Endothelial cell (in vitro differentiated cells): ENCODE measurements at regions not wholly inside any gene's neighbourhood (a gene's known extent, or its start where the extent isn't known, plus 50 kb on each side); places are given as distances from the start of the nearest gene placed in this dataset.

ENCODE experiments used
- DNase-seq: peaks from one replicate; pipeline ENCODE4 v3.0.0; 2021; ENCODE audit warnings: low spot score
- H3K27ac Mint-ChIP-seq: one replicate; pipeline ENCODE4 v1.8.0; 2021; ENCODE audit warnings: mixed read lengths, inconsistent platforms; ENCODE audit not compliant: unreplicated experiment
- H3K27me3 Mint-ChIP-seq: one replicate; pipeline ENCODE4 v1.8.0; 2021; ENCODE audit warnings: mild to moderate bottlenecking, moderate library complexity, mixed read lengths, inconsistent platforms; ENCODE audit not compliant: unreplicated experiment
- H3K36me3 Mint-ChIP-seq: one replicate; pipeline ENCODE4 v1.8.0; 2021; ENCODE audit warnings: mild to moderate bottlenecking, low read depth, mixed read lengths, inconsistent platforms; ENCODE audit not compliant: unreplicated experiment
- H3K4me1 Mint-ChIP-seq: one replicate; pipeline ENCODE4 v1.8.0; 2021; ENCODE audit warnings: mild to moderate bottlenecking, mixed read lengths, inconsistent platforms; ENCODE audit not compliant: unreplicated experiment
- H3K4me3 Mint-ChIP-seq: one replicate; pipeline ENCODE4 v1.8.0; 2021; ENCODE audit warnings: mild to moderate bottlenecking, mixed read lengths, inconsistent platforms; ENCODE audit not compliant: unreplicated experiment
- H3K9me3 Mint-ChIP-seq: one replicate; pipeline ENCODE4 v1.8.0; 2021; ENCODE audit warnings: mixed read lengths, inconsistent platforms; ENCODE audit not compliant: unreplicated experiment
- TF ChIP-seq, protein P1 (sequence below): fragments of 200-600 bp; sonication (generic); IDR thresholded peaks from one replicate; pipeline ENCODE4 v1.5.0; 2021; ENCODE audit warnings: antibody characterized with exemption; ENCODE audit not compliant: unreplicated experiment

DNA sequence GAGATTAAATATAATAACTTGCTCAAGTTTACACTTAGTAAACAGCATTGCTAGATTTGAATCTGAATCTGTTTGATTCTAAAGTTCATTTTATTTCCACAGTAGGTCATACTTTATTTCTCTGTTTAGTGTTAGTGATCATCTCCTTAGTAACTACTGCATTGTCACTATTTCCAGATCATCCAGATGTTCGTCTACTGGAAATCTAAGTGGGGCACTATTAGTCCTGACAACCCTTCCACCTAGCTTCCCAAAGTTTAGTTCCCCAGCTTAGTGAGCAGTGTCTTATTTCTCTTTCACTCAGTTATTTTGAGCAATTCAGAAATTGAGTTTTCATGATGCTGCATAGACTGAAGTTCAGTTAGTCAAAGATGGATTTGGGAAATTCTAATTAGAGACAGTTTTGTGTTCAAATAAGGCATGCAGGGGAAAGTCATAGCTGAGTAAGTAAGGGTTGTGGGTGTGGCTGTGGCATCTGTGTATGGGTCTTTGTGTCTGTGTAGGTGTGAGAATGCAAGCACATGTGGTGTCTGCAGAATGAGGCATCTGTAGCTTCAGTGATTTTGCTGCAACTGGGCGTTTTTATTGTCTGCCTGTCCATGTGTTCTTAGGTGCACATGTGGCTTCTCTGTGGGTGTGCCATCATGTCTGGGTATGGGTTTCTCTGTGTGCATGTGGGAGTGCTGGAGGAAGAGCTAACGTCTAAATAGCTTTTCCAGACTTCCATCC, 107.3 kb downstream of the NTMT2 start:
- Mint-ChIP-seq H3K27me3 (peaks cover 4% of the 10 kb centered on the region), H3K36me3 (peaks cover 8% of the 10 kb centered on the region), H3K4me1 (no peaks in the 10 kb centered on the region), H3K9me3 (peaks cover 5% of the 10 kb centered on the region), H3K4me3 (no peak overlapping the region), H3K27ac (no peak overlapping the region)
- TF ChIP-seq, protein P1, sequence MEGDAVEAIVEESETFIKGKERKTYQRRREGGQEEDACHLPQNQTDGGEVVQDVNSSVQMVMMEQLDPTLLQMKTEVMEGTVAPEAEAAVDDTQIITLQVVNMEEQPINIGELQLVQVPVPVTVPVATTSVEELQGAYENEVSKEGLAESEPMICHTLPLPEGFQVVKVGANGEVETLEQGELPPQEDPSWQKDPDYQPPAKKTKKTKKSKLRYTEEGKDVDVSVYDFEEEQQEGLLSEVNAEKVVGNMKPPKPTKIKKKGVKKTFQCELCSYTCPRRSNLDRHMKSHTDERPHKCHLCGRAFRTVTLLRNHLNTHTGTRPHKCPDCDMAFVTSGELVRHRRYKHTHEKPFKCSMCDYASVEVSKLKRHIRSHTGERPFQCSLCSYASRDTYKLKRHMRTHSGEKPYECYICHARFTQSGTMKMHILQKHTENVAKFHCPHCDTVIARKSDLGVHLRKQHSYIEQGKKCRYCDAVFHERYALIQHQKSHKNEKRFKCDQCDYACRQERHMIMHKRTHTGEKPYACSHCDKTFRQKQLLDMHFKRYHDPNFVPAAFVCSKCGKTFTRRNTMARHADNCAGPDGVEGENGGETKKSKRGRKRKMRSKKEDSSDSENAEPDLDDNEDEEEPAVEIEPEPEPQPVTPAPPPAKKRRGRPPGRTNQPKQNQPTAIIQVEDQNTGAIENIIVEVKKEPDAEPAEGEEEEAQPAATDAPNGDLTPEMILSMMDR = no peak
- DNase-seq = no peak

DNA sequence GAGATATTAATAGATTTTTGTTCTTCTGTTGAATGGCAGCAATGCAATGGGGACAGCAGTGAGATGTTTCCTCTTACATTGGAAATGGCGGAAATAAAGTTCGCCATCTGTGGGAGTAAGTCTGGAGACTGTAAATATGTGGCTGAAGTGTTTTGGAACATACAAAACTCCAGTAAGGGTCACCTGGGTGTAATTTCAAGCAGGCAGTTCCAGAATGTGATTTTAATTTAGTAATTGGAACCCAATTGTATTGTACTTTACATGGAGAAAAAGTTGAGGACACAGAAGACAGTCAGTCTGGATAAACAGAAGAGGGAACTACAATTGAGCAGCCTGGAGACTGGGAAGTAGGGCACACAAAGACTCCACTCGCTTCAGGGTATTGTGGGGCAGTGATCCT, 108.6 kb downstream of the NTMT2 start:
- Mint-ChIP-seq H3K27me3 (peaks cover 1% of the 10 kb centered on the region), H3K4me3 (no peak overlapping the region), H3K9me3 (peaks cover 5% of the 10 kb centered on the region), H3K36me3 (peaks cover 8% of the 10 kb centered on the region), H3K4me1 (no peaks in the 10 kb centered on the region), H3K27ac (no peak overlapping the region)
- TF ChIP-seq, protein P1 = no peak
- no peak for DNase-seq

DNA sequence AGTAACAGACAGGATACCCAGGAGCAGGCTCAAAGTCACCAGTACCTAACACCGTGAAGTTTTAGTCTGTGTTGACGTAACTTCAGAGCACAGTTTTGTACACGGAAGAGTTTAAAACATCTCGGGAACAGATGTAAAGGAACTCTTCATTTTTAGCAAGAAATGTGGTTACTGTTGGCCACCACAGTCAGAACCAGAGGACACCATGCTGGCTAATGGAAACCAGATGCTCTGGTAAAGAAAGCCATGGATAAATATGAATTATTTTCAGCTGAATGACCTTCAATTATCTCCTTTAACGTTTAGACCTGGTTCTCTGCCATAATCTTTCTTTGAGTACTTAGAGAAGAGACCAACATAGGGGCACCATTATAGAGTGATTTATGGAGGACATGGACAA, 115.9 kb downstream of the NTMT2 start:
- no peaks in the 10 kb centered on the region for H3K4me1 Mint-ChIP-seq
- no peak overlapping the region for H3K4me3 Mint-ChIP-seq
- no peaks in the 10 kb centered on the region for H3K27me3 Mint-ChIP-seq
- H3K9me3 Mint-ChIP-seq = no peaks in the 10 kb centered on the region
- TF ChIP-seq, protein P1 = no peak
- no peaks in the 10 kb centered on the region for H3K36me3 Mint-ChIP-seq
- DNase-seq = no peak
- no peak overlapping the region for H3K27ac Mint-ChIP-seq

DNA sequence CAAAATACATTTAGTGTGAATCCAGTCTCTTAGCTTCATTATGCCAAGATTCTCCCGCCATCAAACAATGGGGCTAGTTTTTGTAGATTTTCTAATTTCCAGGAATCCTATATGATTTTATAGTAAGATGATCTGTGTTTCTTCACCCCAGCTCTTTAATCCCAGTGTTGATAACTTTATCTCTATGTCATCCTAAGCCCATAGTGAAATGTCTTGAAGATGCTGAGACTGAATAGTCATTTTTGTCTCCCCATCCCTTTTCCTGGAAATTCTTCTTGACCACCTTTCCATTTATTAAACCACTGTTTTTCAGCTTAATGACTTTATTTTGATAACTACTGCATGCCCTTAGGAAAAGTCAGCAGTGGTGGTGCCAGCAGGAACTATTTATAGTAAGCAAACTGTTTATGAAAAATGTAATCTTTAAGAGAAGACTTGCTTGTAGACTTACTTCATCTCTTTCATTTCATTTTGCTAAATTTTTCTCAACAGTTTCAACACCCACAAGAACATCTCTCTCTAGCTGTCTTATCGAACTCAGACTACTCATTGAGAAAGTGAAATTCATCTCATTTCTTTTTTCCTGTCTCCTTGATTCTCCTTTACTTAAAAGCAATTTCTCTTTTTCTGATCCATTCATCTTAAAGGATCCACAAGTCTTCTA, 116.6 kb downstream of the NTMT2 start:
- no peaks in the 10 kb centered on the region for H3K9me3 Mint-ChIP-seq
- no peak overlapping the region for H3K4me3 Mint-ChIP-seq
- H3K27me3 Mint-ChIP-seq = no peaks in the 10 kb centered on the region
- no peaks in the 10 kb centered on the region for H3K36me3 Mint-ChIP-seq
- H3K4me1 Mint-ChIP-seq = no peaks in the 10 kb centered on the region
- TF ChIP-seq, protein P1 = no peak
- DNase-seq = no peak
- H3K27ac Mint-ChIP-seq = no peak overlapping the region

DNA sequence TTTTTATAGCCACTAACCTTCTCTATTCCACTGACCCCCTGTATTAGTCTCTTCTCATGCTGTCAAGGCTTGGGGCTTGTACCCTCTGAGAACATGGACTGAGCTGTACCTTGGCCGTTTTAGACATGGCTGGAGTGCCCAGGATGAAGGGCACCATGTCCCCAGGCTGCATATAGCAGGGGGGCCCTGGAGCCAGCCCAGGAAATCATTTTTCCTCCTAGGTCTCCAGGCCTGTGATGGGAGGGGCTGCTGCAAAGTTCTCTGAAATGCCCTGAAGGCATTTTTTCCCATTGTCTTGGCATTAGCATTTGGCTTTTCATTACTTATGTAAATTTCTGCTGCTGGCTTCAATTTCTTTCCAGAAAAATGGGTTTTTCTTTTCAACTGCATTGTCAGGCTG, 119.5 kb downstream of the NTMT2 start:
- H3K9me3 Mint-ChIP-seq = no peaks in the 10 kb centered on the region
- DNase-seq = no peak
- no peak overlapping the region for H3K27ac Mint-ChIP-seq
- TF ChIP-seq, protein P1 = no peak
- H3K36me3 Mint-ChIP-seq = no peaks in the 10 kb centered on the region
- no peaks in the 10 kb centered on the region for H3K4me1 Mint-ChIP-seq
- peaks cover 3% of the 10 kb centered on the region for H3K27me3 Mint-ChIP-seq
- H3K4me3 Mint-ChIP-seq = no peak overlapping the region
